OCI-LY7 (cell line): ENCODE measurements at regions not wholly inside any gene's neighbourhood (a gene's known extent, or its start where the extent isn't known, plus 50 kb on each side); places are given as distances from the start of the nearest gene placed in this dataset.

Source experiments
- BruUV-seq: library from RNA; stranded (reverse); fragments of 400-500 nt; replicated peaks from 2 replicates; lab custom pipeline; 2021; lab: Mats Ljungman, UMichigan
- CTCF ChIA-PET: fragments of 300-600 bp; sonication (Branson Sonifier 250); formaldehyde crosslinking; loops from one replicate; lab custom pipeline; 2022; ENCODE audit warnings: antibody characterized with exemption; ENCODE audit not compliant: unreplicated experiment; lab: Charles Lee
- POLR2A ChIA-PET: fragments of 300-600 bp; sonication (Branson Sonifier 250); formaldehyde crosslinking; loops from one replicate; lab custom pipeline; 2022; ENCODE audit warnings: antibody characterized with exemption; lab: Charles Lee
- DNase-seq: peaks from one replicate; pipeline ENCODE4 v3.0.0-alpha.2; 2015; ENCODE audit warnings: low spot score
- H2AFZ ChIP-seq: fragments of 200-600 bp; sonication (generic), shearing (Covaris generic); 2 replicates; pipeline ENCODE4 v1.6.1; 2014; ENCODE audit warnings: mild to moderate bottlenecking, antibody characterized with exemption, low read length, moderate library complexity
- H3K27ac ChIP-seq: fragments of 200-600 bp; sonication (generic); 2 replicates; pipeline ENCODE4 v1.5.1; 2014; ENCODE audit warnings: mixed run types, low read depth, mild to moderate bottlenecking, moderate library complexity, low read length, inconsistent platforms; ENCODE audit not compliant: poor library complexity, severe bottlenecking
- H3K36me3 ChIP-seq: fragments of 200-600 bp; sonication (generic); 2 replicates; pipeline ENCODE4 v1.6.1; 2014; ENCODE audit warnings: mild to moderate bottlenecking, antibody characterized with exemption, low read length, moderate library complexity, mixed read lengths; ENCODE audit not compliant: insufficient read depth
- H3K4me1 ChIP-seq: fragments of 200-600 bp; sonication (generic); 2 replicates; pipeline ENCODE4 v1.5.1; 2014; ENCODE audit warnings: mild to moderate bottlenecking, low read length; ENCODE audit not compliant: insufficient read depth, poor library complexity, severe bottlenecking
- H3K4me2 ChIP-seq: fragments of 200-600 bp; sonication (generic); 2 replicates; pipeline ENCODE4 v1.6.1; 2014; ENCODE audit warnings: mild to moderate bottlenecking, low read length
- H3K4me3 ChIP-seq: fragments of 200-600 bp; sonication (generic); 2 replicates; pipeline ENCODE4 v1.5.1; 2014; ENCODE audit warnings: mild to moderate bottlenecking, low read depth, low read length; ENCODE audit not compliant: poor library complexity, severe bottlenecking
- H3K79me2 ChIP-seq: fragments of 200-600 bp; sonication (generic); 2 replicates; pipeline ENCODE4 v1.6.1; 2016; ENCODE audit warnings: low read depth, mild to moderate bottlenecking, low read length, moderate library complexity, mixed read lengths; ENCODE audit not compliant: insufficient read depth
- H3K9me2 ChIP-seq: fragments of 200-600 bp; sonication (generic); 2 replicates; pipeline ENCODE4 v1.6.1; 2016; ENCODE audit warnings: mild to moderate bottlenecking, low read length, mixed read lengths; ENCODE audit not compliant: insufficient read depth
- H3K9me3 ChIP-seq: fragments of 200-600 bp; sonication (generic); 2 replicates; pipeline ENCODE4 v1.6.1; 2014; ENCODE audit warnings: mild to moderate bottlenecking, mixed run types, low read length, mixed read lengths
- H4K20me1 ChIP-seq: fragments of 200-600 bp; sonication (generic); 2 replicates; pipeline ENCODE4 v1.6.1; 2014; ENCODE audit warnings: mild to moderate bottlenecking, antibody characterized with exemption, low read length, moderate library complexity, mixed read lengths; ENCODE audit not compliant: insufficient read depth
- CTCF ChIP-seq: fragments of 200-600 bp; sonication (generic); conservative IDR thresholded peaks from 2 replicates; pipeline ENCODE4 v1.5.1; 2014; ENCODE audit warnings: mild to moderate bottlenecking, antibody characterized with exemption, low read length, moderate library complexity, mixed read lengths
- EZH2phosphoT487 ChIP-seq: fragments of 200-600 bp; sonication (generic); IDR thresholded peaks from 2 replicates; pipeline ENCODE4 v1.6.1; 2018; ENCODE audit warnings: low read depth, borderline replicate concordance, mild to moderate bottlenecking, mixed run types, antibody characterized with exemption, low read length, moderate library complexity, mixed read lengths
- intact Hi-C: fragments of 100-400 bp; cut with micrococcal nuclease; formaldehyde crosslinking; loops from one replicate; pipeline ENCODE4 v1.10.0; 2022; ENCODE audit not compliant: unreplicated experiment

- H3K4me2 ChIP-seq: no peak overlapping the region
- DNase-seq: no peak
- TF ChIP-seq EZH2phosphoT487 (no peak), CTCF (no peak)
- H3K79me2 ChIP-seq: no peaks in the 10 kb centered on the region
- H3K9me2 ChIP-seq: no peaks in the 10 kb centered on the region
- H3K9me3 ChIP-seq: no peaks in the 10 kb centered on the region
- no peaks in the 10 kb centered on the region for H3K36me3 ChIP-seq
- H3K27ac ChIP-seq: no peak overlapping the region
- no peaks in the 10 kb centered on the region for H4K20me1 ChIP-seq
- no peak overlapping the region for H3K4me3 ChIP-seq
- H3K4me1 ChIP-seq: peaks cover 4% of the 10 kb centered on the region
- ChIA-PET POLR2A (interaction anchor here (0.5 to 0.6 kb wide), 2 partner anchors 1492 to 1498 kb away, joined by 3 to 5 read pairs; no protein-coding TSS in a partner anchor), CTCF (no interaction called here)
- no peak overlapping the region for H2AFZ ChIP-seq
- intact Hi-C loops: no loop called here
- no TSS peak for BruUV-seq
Measured at GRCh38 chr1:228943436-228943835, 208.2 kb downstream of the RHOU start.

GRCh38 chr1:228944296-228944695, 209.0 kb downstream of the RHOU start:
- no peaks in the 10 kb centered on the region for H3K9me3 ChIP-seq
- H3K4me3 ChIP-seq: no peak overlapping the region
- H2AFZ ChIP-seq: no peak overlapping the region
- TF ChIP-seq CTCF (no peak), EZH2phosphoT487 (no peak)
- H4K20me1 ChIP-seq: no peaks in the 10 kb centered on the region
- no peaks in the 10 kb centered on the region for H3K4me1 ChIP-seq
- H3K4me2 ChIP-seq: no peak overlapping the region
- no peaks in the 10 kb centered on the region for H3K36me3 ChIP-seq
- H3K9me2 ChIP-seq: no peaks in the 10 kb centered on the region
- H3K79me2 ChIP-seq: no peaks in the 10 kb centered on the region
- intact Hi-C loops: no loop called here
- POLR2A ChIA-PET: interaction anchor here (0.6 kb wide), 1 partner anchor 1492 kb away, joined by 5 read pairs; no protein-coding TSS in a partner anchor
- CTCF ChIA-PET: no interaction called here
- BruUV-seq: no TSS peak
- H3K27ac ChIP-seq: no peak overlapping the region
- no peak for DNase-seq

- H3K9me2 ChIP-seq: no peaks in the 10 kb centered on the region
- H3K79me2 ChIP-seq: no peaks in the 10 kb centered on the region
- POLR2A ChIA-PET: no interaction called here
- CTCF ChIA-PET: no interaction called here
- no TSS peak for BruUV-seq
- no peaks in the 10 kb centered on the region for H3K36me3 ChIP-seq
- intact Hi-C loops: no loop called here
- TF ChIP-seq CTCF: no peak
- TF ChIP-seq EZH2phosphoT487: no peak
- no peak overlapping the region for H3K4me2 ChIP-seq
- H4K20me1 ChIP-seq: no peaks in the 10 kb centered on the region
- DNase-seq: no peak
- H3K4me3 ChIP-seq: no peak overlapping the region
- no peak overlapping the region for H2AFZ ChIP-seq
- no peak overlapping the region for H3K27ac ChIP-seq
- H3K9me3 ChIP-seq: no peaks in the 10 kb centered on the region
- H3K4me1 ChIP-seq: no peaks in the 10 kb centered on the region
Measured at GRCh38 chr1:228944935-228945371, 209.7 kb downstream of the RHOU start.
